Memory B cell (primary cell): ENCODE measurements at regions not wholly inside any gene's neighbourhood (a gene's known extent, or its start where the extent isn't known, plus 50 kb on each side); places are given as distances from the start of the nearest gene placed in this dataset.

Experiments used
- ATAC-seq: fragments of 150-1000 bp; cut with Tn5 transposase; 2 replicates; pipeline ENCODE4 v1.10.0; 2021; ENCODE audit warnings: low read depth, mild to moderate bottlenecking, moderate library complexity
- DNase-seq, 2 donors: peaks; one replicate each; pipeline ENCODE4 v3.0.0; 2022; ENCODE audit warnings: low spot score in 2 of 2
- H3K27ac Mint-ChIP-seq: one replicate; pipeline ENCODE4 v1.8.0; 2022; ENCODE audit warnings: mild to moderate bottlenecking, moderate library complexity, mixed read lengths
- H3K27me3 Mint-ChIP-seq: one replicate; pipeline ENCODE4 v1.8.0; 2022; ENCODE audit warnings: mixed read lengths
- H3K36me3 Mint-ChIP-seq: one replicate; pipeline ENCODE4 v1.8.0; 2022; ENCODE audit warnings: mild to moderate bottlenecking, mixed read lengths
- H3K4me1 Mint-ChIP-seq: one replicate; pipeline ENCODE4 v1.8.0; 2022; ENCODE audit warnings: mixed read lengths
- H3K4me3 Mint-ChIP-seq: one replicate; pipeline ENCODE4 v1.8.0; 2022; ENCODE audit warnings: mild to moderate bottlenecking, moderate library complexity, mixed read lengths
- H3K9me3 Mint-ChIP-seq: one replicate; pipeline ENCODE4 v1.8.0; 2022; ENCODE audit warnings: mixed read lengths

DNA sequence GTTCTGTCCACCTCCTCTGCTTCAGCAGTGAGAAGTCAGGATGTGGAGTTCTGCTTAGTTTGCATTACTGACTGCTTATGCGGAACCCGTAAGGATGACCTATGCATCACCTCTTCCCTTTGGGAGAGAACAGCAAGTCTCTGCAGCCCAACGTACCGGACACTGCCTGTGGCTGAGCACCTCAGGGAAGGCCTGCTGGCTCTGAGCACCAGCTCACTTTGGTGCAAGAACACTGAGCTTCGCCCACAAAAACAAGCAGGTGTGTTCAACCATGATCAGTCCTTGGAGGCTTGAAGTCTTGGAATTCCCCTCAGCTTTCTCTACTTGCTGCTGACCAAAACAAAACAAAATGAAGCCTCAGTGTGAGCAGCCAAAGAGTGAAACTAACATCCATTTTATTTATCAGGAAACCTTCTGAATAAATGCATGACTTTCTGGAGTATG, 52.7 kb upstream of the NCK2 start:
- Mint-ChIP-seq H3K27ac (no peak overlapping the region), H3K27me3 (peaks cover 10% of the 10 kb centered on the region), H3K4me1 (peaks cover 18% of the 10 kb centered on the region), H3K9me3 (peaks cover 3% of the 10 kb centered on the region), H3K36me3 (no peaks in the 10 kb centered on the region), H3K4me3 (no peak overlapping the region)
- peak; percentile 84 for ATAC-seq
- no peak for DNase-seq

DNA sequence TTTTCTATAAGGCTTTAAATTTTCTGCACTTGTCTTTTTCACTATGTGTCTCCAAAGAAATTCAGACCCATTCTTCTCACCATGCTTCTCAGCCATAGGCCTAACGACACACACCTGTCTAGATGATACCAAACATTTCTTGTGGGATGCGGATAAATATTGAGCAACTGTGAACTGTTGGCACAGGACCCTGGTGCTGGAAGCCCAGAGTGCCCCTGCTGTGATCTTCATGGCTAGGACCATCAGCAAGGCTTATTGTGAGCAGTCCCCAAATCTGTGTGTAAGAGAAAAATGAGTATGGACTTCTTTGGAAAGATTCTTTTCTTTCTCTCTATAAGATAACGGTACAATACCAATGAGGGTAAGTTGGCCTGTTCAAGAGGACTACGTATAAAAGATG, 54.1 kb upstream of the NCK2 start:
- DNase-seq (no peak), ATAC-seq (no peak)
- Mint-ChIP-seq H3K27me3 (peaks cover 10% of the 10 kb centered on the region), H3K27ac (no peak overlapping the region), H3K4me3 (no peak overlapping the region), H3K4me1 (peaks cover 18% of the 10 kb centered on the region), H3K36me3 (no peaks in the 10 kb centered on the region), H3K9me3 (peaks cover 3% of the 10 kb centered on the region)

DNA sequence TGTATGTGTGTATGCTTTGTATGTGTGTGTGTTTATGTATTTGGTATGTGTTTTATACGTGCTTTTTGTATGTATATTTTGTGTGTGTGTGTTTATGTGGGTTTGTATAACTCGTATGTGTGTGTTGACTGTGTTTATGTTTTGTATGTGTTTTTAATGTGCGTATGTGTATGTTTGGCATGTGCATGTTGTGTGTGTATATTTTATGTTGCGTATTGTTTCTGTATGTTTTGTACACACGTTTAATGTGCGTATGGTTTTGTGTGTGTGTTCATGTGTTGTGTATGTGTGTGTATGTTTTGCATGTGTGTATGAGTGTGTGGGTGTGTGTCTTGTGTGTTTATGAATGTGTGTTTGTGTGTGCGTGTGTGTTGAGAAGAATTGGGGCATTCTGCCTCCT, 55.2 kb upstream of the NCK2 start:
- no peak for ATAC-seq
- Mint-ChIP-seq H3K4me1 (peaks cover 16% of the 10 kb centered on the region), H3K36me3 (no peaks in the 10 kb centered on the region), H3K4me3 (no peak overlapping the region), H3K9me3 (peaks cover 3% of the 10 kb centered on the region), H3K27me3 (peaks cover 6% of the 10 kb centered on the region), H3K27ac (no peak overlapping the region)
- DNase-seq, result no peak

DNA sequence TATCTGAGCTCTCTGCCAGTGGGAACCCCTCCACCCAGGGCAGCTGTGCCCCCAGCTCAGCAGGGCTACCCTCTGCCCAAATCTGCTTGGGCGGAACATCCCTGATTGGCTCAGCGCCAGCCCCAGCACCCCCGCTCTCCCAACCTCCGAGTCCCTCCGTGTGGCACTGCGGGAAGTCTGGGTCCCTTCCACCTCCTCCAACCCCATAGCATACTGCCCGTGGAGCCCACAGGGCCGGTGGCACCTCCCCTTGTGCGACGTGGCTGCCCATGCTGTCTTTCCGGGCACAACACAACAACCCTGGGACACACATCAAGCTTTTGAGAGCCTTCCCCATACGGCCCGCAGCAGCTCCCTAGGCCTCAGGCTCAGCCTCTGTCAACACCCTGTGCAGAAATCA, 55.8 kb upstream of the NCK2 start:
- Mint-ChIP-seq H3K36me3 (no peaks in the 10 kb centered on the region), H3K27me3 (peaks cover 3% of the 10 kb centered on the region), H3K4me3 (no peak overlapping the region), H3K9me3 (peaks cover under 1% of the 10 kb centered on the region), H3K27ac (no peak overlapping the region), H3K4me1 (peaks cover 11% of the 10 kb centered on the region)
- ATAC-seq (no peak), DNase-seq (no peak)

DNA sequence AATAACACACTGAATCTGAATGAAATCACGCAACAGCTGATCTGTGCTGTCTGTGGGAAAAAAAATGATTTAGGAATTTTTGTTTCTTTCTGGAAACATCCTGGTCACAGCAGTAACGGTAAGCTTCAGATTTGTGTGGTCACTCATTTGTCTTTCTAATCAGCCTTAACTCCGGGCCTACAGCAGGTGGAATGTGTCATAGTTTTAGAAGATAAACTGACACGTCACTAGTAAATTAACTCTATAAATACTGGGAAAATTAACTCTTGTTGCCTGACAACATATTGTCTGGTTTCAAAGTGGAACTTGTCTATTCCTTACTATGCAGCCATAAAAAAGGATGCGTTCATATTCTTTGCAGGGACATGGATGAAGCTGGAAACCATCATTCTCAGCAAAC, 58.1 kb upstream of the NCK2 start:
- Mint-ChIP-seq H3K9me3 (no peaks in the 10 kb centered on the region), H3K27ac (no peak overlapping the region), H3K36me3 (no peaks in the 10 kb centered on the region), H3K4me1 (peaks cover 6% of the 10 kb centered on the region), H3K4me3 (no peak overlapping the region), H3K27me3 (peaks cover 4% of the 10 kb centered on the region)
- DNase-seq, result no peak
- no peak for ATAC-seq

DNA sequence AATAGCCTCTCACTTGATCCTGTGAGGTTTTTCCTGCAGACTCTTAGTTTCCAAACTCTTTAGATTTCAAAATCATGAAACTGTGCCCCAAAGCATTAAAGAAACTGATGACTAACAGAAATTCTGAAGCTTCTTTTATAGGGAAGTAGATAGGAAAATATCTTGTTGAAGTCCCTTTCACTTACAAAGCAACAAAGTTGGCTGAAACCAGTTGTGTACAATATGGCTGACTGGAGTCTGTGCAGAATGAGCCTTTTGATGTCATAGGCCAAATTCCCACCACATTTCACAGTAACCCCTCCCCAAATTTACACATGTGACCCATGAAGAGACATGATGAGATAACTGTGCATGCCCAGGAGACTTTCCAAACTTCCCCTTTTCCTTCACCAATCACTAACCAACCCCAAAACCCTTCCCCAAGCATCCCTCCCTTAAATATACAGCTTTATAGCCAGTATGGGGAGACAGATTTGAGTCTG, 61.7 kb upstream of the NCK2 start:
- no peaks in the 10 kb centered on the region for H3K36me3 Mint-ChIP-seq
- H3K27me3 Mint-ChIP-seq, result peaks cover 19% of the 10 kb centered on the region
- no peak for DNase-seq
- ATAC-seq, result peak; percentile 8
- no peak overlapping the region for H3K4me3 Mint-ChIP-seq
- peaks cover 2% of the 10 kb centered on the region for H3K4me1 Mint-ChIP-seq
- H3K27ac Mint-ChIP-seq, result no peak overlapping the region
- no peaks in the 10 kb centered on the region for H3K9me3 Mint-ChIP-seq

DNA sequence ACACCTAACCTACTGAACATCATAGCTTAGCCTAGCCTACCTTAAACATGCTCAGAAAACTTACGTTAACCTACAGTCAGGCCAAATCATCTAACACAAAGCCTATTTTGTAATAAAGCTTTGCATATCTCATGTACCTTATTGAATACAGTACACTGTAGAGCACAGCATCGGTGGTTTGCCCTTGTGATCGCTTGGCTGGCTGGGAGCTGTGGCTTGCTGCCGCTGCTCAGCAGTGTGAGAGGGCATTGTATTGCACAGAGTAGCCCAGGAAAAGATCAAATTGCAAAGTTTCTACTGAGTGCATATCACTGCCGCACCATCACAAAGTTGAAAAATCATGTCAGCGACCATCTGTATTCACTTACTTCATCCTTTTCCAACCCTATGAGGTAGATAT, 62.3 kb upstream of the NCK2 start:
- Mint-ChIP-seq H3K4me1 (peaks cover 2% of the 10 kb centered on the region), H3K36me3 (no peaks in the 10 kb centered on the region), H3K27ac (no peak overlapping the region), H3K9me3 (no peaks in the 10 kb centered on the region), H3K27me3 (peaks cover 19% of the 10 kb centered on the region), H3K4me3 (no peak overlapping the region)
- ATAC-seq, result no peak
- DNase-seq, result no peak

DNA sequence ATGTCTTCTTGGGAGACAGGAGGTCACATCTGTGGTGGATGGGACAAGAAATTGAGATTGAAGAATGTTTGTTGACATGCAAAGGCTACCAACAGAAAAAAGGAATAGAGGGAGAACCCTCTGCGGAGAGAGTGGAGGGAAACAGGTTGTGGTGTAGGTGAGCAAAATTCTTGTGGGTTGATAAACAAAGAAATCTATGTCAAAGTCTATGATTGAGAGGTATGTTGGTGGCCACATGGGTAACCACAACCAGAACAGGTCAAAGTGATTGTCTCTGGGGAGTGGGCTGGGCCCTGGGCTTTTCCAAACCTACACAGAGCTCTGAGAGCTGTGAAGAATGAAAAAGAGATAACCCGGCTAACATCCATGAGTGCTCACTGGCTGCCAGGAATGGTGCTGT, 62.8 kb upstream of the NCK2 start:
- no peak for DNase-seq
- no peak for ATAC-seq
- H3K9me3 Mint-ChIP-seq, result no peaks in the 10 kb centered on the region
- H3K36me3 Mint-ChIP-seq, result no peaks in the 10 kb centered on the region
- H3K4me1 Mint-ChIP-seq, result peaks cover 2% of the 10 kb centered on the region
- H3K27me3 Mint-ChIP-seq, result peaks cover 22% of the 10 kb centered on the region
- no peak overlapping the region for H3K27ac Mint-ChIP-seq
- no peak overlapping the region for H3K4me3 Mint-ChIP-seq

DNA sequence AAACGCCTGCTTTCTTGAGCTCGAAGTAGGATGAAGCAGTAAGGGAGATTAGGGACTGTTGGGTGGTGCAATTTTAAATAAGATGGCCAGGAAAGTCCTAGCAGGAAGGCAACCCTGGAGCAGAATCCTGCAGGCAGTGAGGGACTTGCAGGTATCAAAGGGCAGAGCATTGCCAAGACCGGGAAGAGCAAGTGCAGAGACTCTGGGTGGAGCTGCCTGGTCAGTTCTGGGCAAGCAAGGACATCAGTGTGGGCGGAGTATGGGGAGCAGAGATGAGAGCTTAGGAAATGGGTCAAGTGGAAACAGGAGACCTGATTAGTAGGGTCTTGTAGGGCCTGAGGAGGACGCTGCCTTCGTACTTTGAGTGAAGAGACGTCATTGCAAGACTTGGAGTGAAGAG, 64.4 kb upstream of the NCK2 start:
- peaks cover 2% of the 10 kb centered on the region for H3K4me1 Mint-ChIP-seq

DNA sequence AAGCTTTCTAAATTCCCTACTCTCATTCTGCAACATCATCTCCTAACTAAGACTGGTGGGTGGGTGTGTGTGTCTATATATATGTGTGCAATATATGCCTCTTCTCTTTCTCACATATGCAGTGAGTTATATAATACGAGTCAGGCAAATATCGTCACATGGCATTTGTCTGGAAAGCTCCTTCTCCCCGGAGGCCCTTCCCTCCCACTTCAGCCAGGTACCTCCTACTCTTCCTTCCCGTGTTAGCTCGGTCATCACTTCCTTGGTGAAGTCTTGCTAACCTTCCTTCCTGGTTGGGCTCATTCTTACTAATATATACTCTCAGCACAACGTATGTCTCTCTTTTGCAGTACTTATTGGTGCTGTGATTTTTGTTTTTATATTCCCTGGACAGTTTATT, 66.4 kb upstream of the NCK2 start:
- H3K4me1 Mint-ChIP-seq, result peaks cover 2% of the 10 kb centered on the region
- H3K36me3 Mint-ChIP-seq, result no peaks in the 10 kb centered on the region
- no peak overlapping the region for H3K27ac Mint-ChIP-seq
- peaks cover 28% of the 10 kb centered on the region for H3K27me3 Mint-ChIP-seq
- ATAC-seq (no peak), DNase-seq (no peak)
- no peaks in the 10 kb centered on the region for H3K9me3 Mint-ChIP-seq
- H3K4me3 Mint-ChIP-seq, result no peak overlapping the region

More for the DNA sequence above, 64.4 kb upstream of the NCK2 start:
- H3K4me3 Mint-ChIP-seq, result no peak overlapping the region
- H3K27me3 Mint-ChIP-seq, result peaks cover 22% of the 10 kb centered on the region
- H3K36me3 Mint-ChIP-seq, result no peaks in the 10 kb centered on the region
- ATAC-seq (no peak), DNase-seq (no peak)
- H3K9me3 Mint-ChIP-seq, result no peaks in the 10 kb centered on the region
- no peak overlapping the region for H3K27ac Mint-ChIP-seq

DNA sequence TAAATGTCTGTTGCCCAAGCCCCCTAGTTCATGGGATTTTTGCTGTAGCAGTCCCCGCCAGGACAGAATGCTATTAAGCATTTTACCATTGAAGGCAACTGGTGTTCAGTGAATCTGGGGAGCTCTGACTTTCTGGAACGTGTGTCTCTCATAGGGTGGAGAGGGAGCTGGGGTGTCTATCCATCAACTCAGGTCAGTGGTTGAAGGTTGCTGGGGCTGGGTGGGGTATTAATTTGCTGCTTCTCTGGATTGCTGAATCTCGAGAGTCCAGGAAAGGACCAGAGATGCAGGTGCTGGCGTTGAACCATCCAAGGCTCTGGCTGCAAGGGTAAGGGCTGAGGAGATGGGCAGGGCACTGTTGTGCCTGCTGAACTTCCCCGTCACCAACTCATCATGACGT, 66.8 kb upstream of the NCK2 start:
- H3K27me3 Mint-ChIP-seq, result peaks cover 28% of the 10 kb centered on the region
- H3K4me1 Mint-ChIP-seq, result no peaks in the 10 kb centered on the region
- no peak overlapping the region for H3K4me3 Mint-ChIP-seq
- H3K27ac Mint-ChIP-seq, result no peak overlapping the region
- ATAC-seq (no peak), DNase-seq (no peak)
- no peaks in the 10 kb centered on the region for H3K36me3 Mint-ChIP-seq
- no peaks in the 10 kb centered on the region for H3K9me3 Mint-ChIP-seq

DNA sequence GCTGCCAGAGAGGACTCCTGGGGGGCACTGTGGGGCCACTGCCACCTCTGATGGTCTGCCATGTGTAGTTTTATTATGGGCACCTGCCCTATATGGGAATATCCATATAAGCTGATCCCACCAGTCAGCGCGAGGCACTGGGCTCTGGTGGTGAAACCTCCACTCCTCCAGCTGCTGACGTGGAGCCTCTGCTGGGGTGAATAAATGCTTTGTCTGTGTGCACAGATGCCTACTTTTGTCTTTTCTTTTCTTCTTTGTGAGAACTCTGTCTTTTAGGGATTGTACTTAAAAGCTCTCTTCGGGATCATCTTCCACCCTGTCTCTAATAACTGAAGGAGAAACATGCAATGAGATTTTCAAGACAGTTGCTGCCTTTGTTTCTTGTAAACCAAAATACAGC, 68.9 kb upstream of the NCK2 start:
- no peaks in the 10 kb centered on the region for H3K36me3 Mint-ChIP-seq
- H3K9me3 Mint-ChIP-seq, result no peaks in the 10 kb centered on the region
- H3K27ac Mint-ChIP-seq, result no peak overlapping the region
- H3K27me3 Mint-ChIP-seq, result peaks cover 27% of the 10 kb centered on the region
- H3K4me1 Mint-ChIP-seq, result no peaks in the 10 kb centered on the region
- no peak overlapping the region for H3K4me3 Mint-ChIP-seq
- ATAC-seq (no peak), DNase-seq (no peak)

DNA sequence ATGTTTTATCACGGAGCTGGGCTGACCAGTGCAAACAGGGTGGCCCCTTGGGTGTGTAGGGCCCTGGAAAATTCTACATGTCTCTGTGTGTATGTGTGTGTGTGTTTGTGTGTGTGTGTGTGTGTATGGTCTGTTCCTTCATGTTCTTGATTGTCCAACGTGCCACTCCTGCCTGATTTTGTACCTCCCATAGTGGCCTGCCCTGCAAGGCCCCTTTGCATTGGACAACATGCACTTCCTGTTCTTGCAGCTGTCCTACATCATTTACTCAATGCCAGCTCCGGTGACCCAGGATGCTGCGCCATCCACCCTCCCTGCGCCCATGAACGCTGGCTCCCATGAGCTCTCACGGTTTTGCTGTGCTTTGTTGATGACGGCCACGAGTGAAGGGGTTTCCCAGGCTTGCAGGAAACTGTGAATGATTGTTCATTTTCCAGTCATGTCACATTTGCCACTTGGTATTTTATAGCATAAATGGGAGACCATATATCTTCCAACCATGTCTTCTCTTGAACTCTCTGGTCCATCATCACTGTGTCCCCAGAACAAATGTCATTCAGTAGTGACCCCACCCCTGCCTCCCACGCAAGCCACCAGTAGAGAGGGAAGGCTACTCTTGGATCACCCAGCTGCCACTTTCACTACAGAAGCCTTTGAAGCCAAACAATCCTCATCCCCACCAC, 69.7 kb upstream of the NCK2 start:
- ATAC-seq (no peak), DNase-seq (no peak)
- Mint-ChIP-seq H3K4me3 (no peak overlapping the region), H3K27me3 (peaks cover 23% of the 10 kb centered on the region), H3K36me3 (no peaks in the 10 kb centered on the region), H3K9me3 (no peaks in the 10 kb centered on the region), H3K27ac (no peak overlapping the region), H3K4me1 (no peaks in the 10 kb centered on the region)

DNA sequence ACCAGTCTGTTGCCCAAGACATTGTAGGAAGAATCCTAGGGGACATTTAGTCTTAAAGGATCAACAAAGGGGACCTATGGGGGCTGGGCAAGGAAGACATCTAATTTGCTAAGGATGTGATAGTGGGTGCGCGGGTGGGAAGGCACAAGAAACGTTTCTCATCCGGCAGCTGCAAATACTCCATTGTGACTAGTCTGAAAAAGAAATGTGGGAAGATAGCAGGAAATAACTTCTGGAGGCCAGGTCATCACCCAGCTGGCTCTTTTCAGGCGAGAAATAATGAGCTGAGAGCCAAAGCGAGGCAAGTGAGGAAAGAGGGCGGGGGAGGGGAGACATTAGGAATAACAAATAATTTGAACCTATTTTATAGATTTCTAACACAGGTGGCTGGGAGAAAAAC, 70.3 kb upstream of the NCK2 start:
- no peaks in the 10 kb centered on the region for H3K36me3 Mint-ChIP-seq
- H3K27ac Mint-ChIP-seq, result no peak overlapping the region
- DNase-seq (no peak), ATAC-seq (no peak)
- no peak overlapping the region for H3K4me3 Mint-ChIP-seq
- H3K9me3 Mint-ChIP-seq, result no peaks in the 10 kb centered on the region
- peaks cover 22% of the 10 kb centered on the region for H3K27me3 Mint-ChIP-seq
- H3K4me1 Mint-ChIP-seq, result no peaks in the 10 kb centered on the region

DNA sequence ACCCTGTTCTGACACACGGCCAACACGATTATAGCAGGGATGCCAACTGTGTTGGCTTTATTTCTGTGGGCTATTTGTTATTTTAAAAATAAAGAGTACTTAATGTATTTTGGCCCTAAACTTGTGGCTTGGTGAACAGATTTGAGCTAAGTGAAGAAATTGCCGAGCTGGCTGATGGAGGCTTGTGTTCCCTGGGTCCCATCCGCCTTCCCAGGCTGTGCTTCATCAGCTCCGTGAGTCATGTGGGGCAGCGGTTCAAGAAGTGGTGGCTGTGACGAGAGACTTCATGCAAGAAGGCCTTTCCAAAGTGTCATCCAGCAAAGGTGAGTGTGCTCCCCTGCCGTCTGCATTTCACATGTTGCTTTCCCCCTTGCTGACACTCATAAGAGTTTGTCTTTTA, 73.6 kb upstream of the NCK2 start:
- DNase-seq (no peak), ATAC-seq (no peak)
- Mint-ChIP-seq H3K9me3 (peaks cover 4% of the 10 kb centered on the region), H3K4me1 (no peaks in the 10 kb centered on the region), H3K36me3 (peaks cover 3% of the 10 kb centered on the region), H3K4me3 (no peak overlapping the region), H3K27me3 (peaks cover 8% of the 10 kb centered on the region), H3K27ac (no peak overlapping the region)
